Stimulated activated CD8-positive, alpha-beta memory T cell treated with anti-CD3 and anti-CD28 coated beads, Interleukin-7, amount 100 ng/mL, for 48 hours (primary cell): ENCODE measurements at regions not wholly inside any gene's neighbourhood (a gene's known extent, or its start where the extent isn't known, plus 50 kb on each side); places are given as distances from the start of the nearest gene placed in this dataset.

Experiments used
- DNase-seq, 2 donors: peaks; one replicate each; pipeline ENCODE4 v3.0.0-alpha.2; 2020; ENCODE audit warnings: low read depth in 1 of 2; ENCODE audit errors: extremely low read depth in 1 of 2

DNA sequence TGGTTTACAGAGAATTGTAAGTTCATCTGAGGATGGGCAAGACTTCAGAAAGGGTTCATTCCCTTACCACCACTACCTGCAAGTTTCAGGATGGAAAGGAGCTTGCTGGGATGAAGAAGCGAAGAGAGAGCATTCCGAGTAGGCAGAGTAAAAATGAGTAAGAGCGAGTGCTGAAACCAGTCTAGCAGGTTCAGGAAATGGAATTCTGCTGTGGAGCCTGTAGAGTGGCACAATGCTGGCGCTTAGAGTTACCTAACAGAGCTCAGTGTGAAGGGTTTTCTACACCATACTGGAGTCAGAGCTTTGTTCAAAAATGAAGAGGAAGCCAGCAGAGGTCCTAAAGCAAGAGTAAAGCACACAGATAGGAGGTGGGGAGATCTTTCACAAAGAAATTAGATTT is 179.2 kb upstream of the ZC3H12C start:
- DNase-seq = no peak

DNA sequence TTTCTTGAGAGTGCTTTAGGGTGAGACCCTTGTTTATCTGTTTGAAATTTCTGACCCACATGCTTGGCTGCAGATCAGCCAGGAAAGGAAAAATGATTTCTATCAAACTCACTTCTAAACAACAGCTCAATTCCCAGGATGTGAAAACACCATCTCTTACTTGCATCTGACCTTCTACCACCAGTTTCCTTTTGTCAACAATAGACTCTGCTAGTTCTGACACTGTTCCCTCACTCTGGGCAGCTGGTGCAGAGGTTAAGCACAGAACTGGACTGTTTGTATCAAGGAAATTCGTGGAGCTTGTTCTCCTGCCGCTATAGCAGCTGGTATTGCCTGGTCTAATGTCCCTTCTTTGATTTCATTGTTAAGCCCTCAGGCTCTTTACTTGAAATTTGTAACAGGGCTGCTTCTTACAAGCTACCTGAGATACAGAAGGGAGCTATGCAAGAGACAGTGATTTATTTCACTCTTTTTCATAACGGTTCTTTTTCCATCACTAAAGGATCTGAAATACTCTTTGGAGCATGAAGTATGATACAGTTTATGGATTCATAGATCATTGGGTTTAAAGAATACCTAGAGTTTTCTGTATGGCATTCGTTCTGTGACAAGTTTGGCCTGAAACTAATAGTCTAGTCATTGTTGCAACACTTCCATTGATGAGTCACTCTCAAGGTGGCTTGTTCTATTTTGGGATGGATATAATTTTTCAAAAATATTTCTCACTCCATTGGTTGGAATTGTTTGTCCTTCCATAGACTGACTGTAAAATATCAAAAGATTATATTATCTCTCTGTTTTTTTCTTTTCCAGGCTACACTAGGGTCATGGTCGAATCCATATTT is 178.2 kb upstream of the ZC3H12C start:
- no peak for DNase-seq

DNA sequence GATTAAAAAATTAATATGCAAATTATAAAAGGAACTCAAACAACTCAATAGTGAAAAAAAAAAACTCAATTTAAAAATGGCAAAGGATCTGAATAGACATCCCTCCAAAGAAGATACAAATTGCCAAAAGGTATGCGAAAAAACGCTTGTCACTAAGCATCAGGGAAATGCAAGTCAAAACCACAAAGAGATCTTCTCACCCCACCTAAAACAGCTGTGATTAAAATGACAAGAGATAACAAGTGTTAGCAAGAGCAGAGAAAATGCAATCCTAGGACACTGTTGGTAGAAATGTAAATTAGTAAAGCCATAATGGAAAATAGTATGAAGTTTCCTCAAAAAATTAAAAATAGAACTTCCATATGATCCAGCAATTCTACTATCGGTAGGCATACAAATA is 166.3 kb upstream of the ZC3H12C start:
- no peak for DNase-seq

DNA sequence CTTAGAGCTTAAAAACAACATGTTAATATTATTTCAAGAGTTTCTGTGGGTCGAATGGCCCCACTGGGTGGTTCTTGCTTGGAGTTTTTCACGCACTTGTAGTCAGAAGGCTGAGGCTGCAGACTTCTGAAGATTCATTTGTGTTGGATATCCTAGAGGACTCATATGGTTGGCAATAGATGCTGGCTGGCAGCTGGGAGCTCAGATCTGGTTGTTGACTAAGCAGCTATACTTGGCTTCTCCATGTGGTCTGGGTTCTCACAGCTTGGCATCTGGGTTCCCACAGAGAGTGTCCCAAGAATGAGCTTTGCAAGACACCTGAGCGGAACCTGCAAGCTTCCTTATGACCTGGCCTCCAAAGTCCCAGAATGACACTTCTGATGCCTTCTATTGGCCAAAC is 163.9 kb upstream of the ZC3H12C start:
- DNase-seq = no peak

DNA sequence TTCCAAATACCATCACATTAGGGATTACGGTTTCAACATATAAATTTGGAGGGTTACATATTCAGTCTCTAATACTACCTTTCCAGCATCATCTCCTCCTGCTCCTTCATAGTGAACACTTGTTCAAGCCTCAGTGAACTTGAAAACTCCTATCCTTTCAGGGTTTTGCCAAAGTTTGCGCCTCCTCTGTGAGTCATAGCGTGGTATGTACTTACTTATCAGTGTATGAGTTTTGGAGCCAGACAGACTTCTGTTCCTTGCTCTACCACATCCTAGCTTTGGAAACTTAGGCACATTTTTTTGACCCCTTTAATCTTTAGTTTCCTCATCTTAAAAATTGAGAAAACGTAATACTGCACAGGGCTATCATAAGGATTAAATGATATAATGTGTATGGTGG is 160.1 kb upstream of the ZC3H12C start:
- no peak for DNase-seq

DNA sequence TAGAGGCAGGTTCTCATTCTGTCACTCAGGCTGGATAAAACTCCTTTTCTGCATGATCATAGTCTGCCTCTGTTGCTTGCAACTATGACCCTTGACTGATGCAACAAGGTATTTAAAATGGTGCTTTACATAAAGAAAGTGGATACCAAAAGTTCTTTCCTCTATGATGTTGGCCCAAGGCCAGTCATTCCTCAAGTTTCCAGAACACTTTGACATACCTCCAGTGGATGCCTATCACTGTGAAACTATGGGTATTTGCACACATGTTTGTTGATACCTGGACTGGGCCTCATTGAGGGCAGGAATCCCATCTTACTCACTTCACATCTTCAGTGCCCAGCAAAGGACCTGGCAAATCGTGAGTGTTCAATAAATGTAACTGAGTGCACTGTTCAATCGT is 159.0 kb upstream of the ZC3H12C start:
- DNase-seq = no peak

DNA sequence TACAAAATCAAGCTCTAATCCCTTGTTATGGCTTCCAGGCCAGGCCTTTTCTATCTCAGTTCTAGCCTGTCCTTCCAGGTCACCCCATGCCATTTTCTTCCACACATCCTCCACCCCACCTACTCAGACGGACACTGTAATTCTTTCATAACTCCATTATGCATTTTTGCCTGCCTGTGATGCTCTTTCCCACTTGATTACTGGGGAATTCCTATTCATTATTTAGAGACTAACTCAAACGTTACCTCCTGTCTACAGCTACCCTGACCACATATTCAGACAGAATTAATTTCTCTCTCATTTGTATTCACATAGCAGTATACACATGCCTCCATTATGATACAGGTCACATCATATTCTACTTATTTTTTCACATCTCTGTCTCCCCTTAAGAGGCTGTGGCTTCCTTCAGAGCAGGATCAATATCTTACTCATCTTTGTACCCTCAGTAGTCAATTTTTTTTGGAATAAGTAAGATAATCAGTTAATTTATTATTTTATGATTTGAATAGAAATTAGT is 156.5 kb upstream of the ZC3H12C start:
- DNase-seq = no peak

DNA sequence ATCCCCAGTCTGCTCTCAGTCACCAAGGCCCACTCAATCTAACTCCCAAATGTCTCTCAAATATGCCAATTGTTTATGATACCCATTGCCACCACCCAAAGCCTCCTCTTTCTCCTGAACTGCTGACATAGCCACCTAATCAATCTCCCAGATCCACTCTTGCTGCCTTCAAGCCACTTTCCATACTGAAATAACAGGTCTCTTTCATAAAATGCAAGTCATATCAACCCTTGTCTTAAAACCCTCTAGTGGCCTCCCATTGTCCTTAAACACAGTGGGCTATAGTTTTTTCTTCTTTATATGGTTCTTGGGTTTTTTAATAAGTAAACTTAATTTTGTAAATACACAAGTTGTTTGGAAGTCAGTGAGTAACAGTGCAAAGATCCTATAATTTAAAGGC is 155.2 kb upstream of the ZC3H12C start:
- DNase-seq = no peak

DNA sequence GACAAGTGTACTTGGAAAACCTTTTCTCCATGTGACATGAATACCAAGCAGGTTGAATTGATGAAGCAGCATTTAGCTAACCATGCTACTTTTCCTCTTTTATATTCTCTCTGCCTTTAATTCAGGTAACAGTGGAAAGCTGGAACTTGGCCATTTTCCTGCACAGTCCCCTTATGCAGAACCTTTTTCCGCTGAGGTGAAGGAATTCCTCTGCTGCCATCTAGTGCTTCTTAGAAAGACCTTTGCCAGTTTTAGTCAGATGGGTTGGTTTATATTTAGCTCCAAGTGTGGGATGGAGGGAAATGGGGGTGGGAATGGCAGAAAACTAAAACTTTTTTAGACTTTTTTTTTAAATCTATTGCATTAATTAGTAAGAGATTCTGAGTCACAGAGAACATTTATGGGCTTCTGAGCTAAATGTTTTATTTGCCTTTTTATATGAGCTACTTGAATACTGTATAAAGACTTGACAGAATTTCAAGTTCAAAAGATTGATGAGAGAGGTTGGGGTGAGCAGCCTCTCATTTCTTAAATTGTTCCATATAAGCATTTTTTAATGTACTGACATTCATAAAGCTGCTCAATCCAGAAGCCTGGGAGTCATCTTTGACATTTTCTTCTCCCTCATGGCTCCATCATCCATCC is 153.9 kb upstream of the ZC3H12C start:
- DNase-seq = no peak

DNA sequence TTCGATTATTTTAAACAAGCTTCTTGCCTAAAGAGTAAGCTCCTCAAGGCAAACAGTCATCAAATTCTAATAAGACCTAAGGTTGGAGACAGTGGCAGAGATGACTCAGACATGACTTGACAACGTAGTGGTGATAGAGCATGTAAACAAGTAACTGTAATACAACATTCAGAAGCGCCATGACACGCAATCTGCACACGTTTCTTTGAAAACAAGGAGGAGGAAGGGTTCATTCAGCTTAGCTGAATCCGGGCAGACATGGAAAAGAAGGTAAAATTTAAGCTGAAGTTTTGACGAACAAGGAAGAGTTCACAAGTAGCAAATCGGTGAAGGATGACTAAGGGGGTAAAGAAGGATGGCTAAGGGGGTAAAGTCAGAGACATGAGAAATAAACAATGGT is 152.4 kb upstream of the ZC3H12C start:
- no peak for DNase-seq

DNA sequence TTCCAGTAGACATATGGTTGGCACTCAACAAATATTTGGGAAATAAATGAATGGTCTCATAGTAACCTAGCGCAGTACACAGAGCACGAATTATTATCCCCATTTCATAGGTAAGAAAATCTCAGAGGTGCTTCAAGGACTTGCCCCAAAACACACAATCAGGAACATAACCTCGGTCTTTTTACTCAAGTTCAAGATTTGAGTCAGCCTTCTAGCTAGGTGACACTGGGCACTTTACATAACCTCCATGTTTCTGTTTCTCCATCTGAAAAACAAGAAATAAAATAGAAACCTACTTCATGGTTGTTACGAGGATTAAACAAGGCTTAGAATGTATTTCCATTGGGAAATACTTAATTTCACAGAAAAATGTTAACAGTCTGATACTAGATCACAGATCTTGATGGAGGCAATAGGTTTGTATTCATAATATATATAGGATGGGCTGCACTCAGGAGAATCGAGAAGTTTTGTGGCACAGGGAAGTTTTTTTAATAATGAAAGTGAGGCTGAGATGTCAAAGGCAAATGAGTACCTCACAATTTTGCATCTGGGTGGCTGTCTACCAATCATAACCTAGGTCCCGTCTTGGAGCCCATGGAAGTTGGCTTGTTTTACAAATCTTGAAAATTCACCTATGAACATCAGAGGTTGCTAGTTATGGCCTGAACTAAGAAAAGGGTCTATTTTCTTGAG is 147.4 kb upstream of the ZC3H12C start:
- no peak for DNase-seq

DNA sequence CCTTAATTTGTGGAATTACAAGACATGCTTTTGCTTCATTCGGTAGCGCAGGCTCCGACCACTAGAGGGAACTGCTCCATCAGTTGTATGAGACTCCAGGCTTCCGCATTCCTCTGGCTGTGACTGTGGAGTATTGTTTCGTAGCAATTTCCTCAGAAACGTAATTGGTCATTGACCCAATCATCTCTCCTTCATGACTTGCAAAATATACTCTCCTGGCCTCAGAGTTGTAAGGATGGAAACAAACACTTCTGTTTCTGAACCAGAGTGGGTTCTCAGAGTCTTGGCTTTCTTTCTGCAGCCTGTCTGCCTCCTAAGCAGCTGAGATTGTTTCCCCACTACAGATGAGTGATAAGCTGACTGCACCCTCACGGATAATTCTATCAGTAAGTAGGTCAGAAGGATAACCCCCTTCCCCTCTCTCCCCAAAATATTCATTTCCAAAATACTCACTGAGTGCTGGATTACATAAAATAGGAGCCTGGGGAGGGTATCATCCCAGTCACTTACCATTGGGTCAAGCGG is 146.8 kb upstream of the ZC3H12C start:
- DNase-seq = peak; percentile 9 to 49

DNA sequence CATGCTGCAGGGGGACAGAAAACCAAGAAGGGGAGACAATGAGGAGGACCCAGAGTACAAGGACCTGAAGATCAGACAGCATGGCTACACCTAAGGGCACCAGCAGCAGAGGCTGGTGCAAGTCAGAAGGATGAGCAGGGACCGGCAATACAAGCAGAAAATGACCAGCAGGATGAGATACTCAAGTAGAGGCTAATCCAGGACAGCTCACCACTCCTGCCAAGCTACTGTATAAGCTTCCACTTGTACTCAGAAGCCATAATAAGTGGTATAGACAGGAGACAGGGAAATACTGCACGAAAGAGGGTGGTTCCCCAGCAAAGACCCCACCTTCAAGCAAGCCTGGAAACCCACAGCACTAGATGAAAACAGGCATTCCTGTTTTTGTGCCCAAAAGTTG is 138.7 kb upstream of the ZC3H12C start:
- DNase-seq = no peak

DNA sequence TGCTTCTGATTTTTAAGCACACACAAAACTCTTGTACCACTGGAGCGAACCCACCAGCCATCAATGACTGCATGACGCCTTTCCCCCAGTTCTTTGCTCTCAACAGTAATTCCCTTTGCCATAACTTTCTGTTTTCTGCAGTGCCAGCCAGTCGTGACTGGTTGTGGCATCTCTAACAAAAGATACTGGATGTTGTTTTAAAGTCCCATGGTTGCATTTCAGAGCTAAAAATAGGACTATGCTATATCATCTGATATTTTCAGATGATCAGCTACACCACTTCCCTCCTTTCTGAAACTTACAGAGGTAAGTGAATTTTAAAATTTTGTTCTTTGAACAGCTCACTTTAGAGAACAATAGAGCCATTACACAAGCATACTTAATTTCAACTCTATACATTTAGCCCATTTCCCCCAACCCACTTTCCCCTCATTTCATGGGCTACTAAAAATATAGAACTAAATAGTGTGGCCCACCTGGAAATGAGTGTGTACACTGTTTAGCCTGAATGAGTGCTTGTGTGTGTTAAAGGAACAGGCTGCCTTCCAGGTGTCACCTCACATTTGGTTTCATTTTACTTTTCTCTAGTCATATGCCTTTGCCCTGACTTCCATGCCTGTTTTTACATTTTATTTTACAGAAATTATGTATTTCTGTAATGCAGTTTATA is 136.9 kb upstream of the ZC3H12C start:
- DNase-seq = no peak

DNA sequence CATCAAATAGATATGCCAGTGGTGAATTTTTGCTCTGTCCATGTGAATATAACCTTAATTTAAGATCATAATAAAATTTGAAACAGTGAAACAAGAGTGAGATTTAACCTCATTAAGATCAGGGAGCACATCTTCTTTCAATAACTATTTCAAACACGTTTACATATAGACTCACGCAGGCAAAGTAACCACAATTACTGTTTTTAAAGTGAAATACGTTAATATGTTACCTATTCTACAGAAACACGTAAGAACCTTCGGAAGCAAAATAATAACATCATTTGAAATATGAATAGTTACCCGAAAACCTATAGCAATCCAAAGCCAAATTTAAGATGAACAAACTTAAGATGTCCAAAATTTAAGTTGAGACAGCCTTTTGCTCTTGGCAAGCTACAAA is 136.2 kb upstream of the ZC3H12C start:
- DNase-seq = no peak

DNA sequence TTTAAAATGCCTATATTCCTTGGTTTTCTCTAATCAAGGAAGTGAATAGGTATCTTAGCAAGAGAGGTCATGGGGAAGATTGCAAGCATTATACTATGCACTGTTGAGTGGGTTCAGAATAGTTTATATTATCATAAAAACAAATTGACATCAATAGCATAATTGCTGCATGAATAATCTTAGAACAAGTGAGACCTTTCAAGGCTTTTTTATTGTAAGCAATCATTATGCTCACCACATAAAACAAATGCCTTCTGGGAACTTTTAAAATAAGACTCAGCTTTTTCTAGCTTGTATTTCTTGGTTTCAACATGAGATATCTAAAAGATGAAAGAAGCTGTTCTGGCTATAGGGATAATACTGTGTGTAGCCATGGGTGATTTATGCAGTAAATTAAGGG is 135.6 kb upstream of the ZC3H12C start:
- DNase-seq = no peak

DNA sequence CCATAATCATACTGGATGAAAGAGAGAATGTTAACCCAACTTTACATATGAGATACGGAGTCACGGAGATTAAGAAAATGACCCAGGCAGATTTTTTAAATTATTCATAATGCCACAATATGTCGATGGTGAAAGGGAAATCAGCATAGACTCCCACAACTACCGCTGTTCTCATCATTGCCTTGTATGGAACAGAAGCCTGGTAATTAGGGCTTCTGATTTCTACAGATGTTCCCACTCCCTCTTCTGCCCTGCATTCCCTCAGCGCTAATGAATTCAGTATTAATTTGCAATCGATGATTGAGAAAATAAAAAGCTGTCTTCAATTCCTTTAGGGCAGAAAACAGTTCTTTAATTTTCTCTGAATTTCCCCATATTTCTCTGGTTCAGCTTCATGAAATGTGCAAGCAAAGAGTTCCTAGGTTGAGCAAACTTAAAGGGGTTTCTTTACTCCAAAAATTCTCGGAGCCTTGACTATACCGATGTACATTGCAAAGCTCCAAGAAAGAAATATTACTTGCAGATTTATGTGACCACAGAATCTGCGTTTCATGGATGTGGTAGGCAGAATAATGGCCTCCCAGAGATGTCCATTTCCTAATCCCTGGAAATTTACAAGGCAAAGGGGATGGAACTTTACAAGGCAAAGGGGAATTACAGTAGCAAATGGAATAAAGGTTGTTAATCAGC is 134.9 kb upstream of the ZC3H12C start:
- DNase-seq = no peak

DNA sequence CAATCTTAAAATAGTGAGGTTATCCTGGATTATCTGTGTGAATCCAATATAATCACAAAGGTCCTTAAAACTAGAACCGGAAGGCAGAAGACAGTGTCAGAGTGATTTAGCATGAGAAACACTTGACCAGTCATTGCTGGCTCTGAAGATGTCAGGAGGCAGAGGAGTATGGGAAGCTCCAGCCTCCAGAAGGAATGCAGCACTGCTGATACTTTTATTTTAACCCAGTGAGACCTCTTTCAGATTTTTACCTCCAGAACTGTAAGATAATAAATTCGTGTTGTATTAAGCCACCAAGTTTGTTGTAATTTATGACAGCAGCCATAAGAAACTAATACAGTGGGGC is 134.4 kb upstream of the ZC3H12C start:
- DNase-seq = no peak

DNA sequence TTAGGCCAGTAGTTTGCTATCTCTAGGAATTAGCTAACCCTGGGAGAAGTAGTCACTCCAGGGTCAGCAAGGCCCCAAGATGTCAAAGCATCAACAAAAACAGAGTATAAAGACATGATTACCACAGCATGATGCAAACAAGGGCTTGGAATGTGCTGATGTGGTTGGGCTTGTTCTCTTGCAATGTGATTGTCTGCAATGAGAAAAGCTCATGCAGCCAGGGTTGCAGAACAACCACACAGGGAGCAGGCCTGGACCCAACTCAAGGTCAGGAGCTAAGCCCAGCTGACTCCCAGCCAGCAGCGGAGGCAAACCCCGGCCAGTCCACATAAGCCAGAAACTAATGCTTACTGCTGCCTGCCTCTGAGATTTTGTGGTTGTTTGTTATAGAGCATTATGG is 132.4 kb upstream of the ZC3H12C start:
- DNase-seq = no peak

DNA sequence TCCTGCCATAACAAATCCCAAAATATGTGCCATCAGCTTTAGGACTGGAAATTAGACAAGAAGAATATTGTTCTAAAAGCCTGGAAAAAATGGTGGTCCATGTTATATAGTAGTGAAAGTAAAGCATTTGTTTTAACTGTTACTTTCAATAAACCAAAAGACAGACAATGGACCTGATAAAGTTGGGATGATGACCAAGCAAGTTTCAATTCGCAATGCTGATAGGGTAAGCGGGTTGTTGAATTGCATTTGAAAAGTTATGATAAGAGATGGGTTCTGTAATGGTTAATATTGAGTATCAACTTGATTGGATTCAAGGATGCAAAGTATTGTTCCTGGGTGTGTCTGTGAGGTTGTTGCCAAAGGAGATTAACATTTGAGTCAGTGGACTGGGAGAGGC is 131.9 kb upstream of the ZC3H12C start:
- DNase-seq = no peak

DNA sequence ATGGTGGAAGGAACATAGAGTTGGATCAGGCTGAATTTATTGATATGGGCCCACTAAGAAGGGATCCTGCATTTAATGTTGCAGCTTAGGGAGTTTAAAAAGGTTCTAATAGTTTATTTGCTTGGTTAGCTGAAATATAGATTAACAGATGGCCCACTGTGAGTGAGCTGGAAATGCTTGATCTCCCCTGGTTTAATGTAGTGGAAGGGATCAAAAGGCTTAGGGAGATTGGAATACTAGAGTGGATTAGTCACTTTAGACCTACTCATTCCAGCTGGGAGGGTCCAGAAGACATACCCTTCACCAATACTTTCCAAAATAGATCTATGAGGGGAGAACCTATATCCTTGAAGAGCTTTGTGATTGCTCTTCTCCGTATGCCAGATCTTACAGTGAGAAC is 130.1 kb upstream of the ZC3H12C start:
- DNase-seq = no peak
